GM18520 (cell line): ENCODE measurements at regions not wholly inside any gene's neighbourhood (a gene's known extent, or its start where the extent isn't known, plus 50 kb on each side); places are given as distances from the start of the nearest gene placed in this dataset.
"Not testable (repeated sequence)": the region's sequence is repeated elsewhere in the genome, so short reads cannot be mapped to it uniquely, and the experiment has no call there.

Experiments used
- ATAC-seq: cut with Tn5 transposase; IDR thresholded peaks from one replicate; pipeline ENCODE4 v1.9.1; 2021; ENCODE audit not compliant: unreplicated experiment

DNA sequence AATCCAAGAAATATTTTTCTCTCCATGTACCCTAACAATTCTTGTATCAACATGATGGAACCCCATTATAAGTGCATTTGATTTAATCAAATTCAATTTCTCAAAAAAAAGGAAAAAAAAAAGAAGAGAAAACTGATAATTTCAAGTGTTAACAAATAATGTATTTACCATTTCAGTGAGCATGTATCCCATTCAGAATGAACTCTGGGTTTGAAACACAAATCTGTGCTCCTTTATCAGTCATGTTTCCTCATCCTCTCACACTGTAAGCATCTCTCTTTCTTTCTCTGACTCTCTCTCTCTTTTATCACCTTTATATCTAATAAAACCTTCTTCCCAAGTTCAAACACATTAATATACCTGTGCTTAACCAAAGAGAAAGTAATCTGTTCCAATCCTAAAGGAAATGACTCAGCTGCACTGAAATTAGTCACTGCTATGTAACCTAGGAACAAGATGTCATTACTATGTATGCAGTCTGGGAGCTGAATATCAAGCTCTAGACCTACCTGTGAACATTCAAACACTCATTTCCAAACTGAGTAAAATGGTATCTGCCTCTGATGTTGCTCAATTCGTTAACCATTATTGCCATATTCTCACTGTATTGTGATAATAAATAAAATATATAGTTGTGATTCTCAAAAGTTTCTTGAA, 135.0 kb upstream of the LRIG3 start:
- ATAC-seq = peak; percentile 66

DNA sequence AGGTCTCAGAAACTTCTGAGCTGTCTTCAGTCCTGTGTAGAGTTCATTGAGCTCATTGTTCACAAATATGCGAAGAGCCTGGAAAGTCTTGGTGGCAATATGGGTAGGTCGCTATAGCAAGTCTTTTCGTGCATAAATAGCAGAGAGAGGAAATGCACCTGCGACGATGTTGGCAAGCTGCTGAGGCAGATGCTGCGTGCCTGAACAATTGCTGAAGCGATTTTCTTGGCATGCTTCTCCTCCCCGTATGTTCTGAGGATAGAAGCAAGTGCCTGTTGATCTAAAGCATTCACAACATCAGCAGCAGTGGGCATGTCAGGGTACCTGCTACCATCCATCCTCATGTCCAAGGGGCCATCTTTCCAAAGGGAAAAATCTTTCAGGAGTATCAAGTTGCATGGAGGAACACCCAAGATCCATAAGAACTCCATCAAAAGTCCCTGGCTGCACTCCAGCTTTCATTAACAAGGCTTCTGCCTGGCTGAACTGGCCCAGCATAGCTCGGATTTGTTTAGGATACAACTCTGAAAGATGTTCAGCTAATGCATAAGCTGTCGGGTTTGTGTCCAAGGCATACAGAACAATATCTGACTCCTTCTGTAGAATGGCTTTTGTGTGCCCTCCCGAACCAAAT, 133.1 kb upstream of the LRIG3 start:
- ATAC-seq = not testable (repeated sequence)

DNA sequence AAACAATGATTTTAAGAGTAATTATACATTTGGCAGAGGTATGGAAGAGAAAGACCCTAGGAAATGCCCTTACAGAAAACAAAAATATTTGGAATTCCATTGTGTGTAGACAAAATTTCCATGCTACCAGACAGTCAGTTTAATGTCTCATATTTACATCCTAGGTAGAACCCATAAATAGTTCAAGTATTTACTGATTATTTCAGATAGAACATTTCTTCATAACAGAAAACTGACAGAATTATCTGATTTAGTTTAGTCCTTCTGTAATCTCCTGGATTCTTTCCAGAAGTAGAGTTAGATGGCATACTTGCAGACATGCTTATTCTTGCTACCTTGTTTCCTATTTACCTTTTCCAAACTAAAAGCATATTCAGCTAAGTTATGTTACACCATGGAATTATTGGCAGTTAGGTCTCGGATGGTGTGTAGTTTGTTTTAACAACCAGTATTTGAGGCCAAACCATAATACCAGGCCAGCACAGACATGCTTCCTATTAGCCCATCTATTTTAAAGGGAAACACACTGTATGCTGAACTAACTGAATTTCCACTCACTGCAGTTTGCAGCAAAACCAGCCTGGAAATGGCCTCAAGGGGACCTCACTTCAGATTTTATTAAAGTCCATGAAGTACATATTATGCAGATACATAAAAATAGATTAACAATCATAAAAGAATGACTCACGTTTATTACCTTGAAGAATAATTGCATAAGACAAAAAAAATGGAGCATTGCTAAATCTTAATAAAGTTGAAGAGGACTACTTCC, 126.6 kb upstream of the LRIG3 start:
- no peak for ATAC-seq

DNA sequence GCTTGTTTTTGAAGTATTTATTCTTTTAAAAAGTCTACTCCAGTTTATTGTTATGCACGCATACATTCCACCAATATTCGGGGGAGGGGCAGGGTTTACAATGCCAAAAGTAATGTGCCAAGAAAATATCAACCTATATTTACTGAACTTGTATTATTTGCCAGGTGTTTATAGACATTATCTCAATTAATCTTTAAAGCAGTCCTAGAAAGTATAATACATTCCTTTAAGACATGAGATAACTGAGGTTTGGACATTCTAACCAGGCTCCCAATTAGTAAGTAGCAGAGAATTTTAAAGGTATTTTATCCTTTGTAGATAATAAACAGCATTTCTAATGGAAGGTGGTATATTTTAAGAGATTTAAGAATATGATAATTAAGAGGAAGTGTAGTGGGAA, 124.5 kb upstream of the LRIG3 start:
- no peak for ATAC-seq

DNA sequence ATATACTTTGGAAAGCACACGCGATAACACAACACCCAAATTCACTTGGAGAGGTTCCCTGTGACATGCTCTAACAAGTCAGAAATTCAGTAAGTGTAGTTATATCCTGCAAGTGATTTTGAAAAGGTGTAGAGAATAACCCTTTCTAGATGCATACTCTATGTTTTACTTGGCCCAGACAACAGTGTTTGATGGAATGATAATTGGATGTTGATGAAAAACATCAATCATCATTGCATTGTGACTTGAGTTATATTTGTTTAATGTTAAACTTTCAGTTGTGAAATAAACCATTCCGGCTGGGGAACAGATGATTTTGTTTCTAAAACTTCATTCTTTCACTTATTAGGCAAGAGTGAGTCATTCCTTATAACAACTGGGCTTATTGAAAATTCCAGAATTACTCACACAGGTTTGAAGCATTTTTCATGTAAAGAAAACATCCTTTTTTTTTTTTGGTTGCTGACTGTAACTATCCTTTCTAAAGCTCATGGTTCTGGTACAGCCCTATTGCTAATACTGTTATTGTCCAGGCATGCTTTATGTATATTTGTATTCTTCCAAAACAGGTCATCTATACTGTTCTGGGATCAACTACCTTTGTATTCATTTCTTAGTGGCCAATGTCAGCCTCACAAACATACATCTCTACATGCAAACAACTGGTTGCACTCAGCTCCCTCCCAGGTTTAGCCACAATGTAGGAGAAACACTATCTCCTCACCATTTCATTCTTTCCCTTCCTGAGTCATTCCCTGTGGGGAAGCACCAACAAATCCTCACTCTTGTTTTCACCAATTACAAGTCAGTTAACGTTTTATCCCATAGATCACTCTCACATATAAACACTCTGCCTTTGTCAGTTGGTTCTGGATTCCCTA, 121.2 kb upstream of the LRIG3 start:
- ATAC-seq = no peak

DNA sequence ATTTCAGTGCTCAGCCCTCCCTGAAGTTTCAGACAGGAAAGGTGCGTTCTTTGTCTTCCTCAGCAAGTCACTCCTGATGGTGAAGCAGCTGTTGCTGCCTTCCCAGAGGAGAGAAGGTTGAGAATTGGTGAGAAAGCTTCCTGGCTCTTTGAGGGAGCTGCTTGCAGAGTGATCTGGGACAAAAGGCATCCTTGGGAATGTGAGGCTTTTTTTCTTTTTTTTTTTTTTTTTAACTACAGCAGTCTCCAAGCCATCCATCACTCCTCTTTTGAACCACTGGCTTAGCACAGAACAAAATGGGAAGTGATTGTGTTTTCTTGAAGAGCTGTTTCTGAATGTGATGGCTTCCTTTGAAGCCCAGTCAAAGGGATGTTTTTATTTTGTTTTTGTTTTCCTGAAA, 120.4 kb upstream of the LRIG3 start:
- no peak for ATAC-seq

DNA sequence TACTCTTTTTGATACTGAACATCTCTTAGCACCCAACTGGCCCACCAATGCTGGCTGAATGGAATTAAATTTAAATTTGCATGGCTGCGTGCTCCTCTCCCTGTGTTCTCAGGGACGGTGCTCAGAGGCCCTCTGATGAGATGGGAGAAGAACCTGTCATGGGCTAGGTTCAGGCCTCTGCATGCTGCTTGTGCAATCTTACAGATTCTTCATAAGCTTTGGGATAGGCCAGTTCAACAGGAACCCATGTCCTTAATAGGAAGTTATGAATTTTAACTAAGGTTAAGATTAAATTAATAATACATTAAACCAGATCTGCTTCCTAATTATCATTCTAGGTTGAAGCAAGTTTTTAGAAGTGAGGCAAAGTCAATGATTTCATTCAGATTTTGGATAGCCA, 119.7 kb upstream of the LRIG3 start:
- no peak for ATAC-seq

DNA sequence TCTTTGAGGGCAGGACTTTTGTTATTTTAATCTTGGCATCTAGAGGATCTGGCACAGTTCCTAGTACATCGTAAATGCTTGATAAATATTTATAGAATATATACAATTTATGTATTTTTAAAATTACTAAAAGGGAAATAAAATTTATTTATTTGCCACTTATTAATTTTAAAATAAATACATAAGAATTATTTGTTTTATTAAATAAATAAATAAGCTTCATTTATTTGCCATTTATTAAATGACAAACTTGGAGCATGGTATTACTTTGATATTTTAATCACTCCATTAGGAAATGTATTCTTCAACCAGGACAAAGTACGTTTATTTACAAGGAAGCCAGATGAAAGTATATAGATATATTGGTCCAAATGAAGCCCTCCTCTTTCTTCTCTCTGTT, 118.7 kb upstream of the LRIG3 start:
- no peak for ATAC-seq

DNA sequence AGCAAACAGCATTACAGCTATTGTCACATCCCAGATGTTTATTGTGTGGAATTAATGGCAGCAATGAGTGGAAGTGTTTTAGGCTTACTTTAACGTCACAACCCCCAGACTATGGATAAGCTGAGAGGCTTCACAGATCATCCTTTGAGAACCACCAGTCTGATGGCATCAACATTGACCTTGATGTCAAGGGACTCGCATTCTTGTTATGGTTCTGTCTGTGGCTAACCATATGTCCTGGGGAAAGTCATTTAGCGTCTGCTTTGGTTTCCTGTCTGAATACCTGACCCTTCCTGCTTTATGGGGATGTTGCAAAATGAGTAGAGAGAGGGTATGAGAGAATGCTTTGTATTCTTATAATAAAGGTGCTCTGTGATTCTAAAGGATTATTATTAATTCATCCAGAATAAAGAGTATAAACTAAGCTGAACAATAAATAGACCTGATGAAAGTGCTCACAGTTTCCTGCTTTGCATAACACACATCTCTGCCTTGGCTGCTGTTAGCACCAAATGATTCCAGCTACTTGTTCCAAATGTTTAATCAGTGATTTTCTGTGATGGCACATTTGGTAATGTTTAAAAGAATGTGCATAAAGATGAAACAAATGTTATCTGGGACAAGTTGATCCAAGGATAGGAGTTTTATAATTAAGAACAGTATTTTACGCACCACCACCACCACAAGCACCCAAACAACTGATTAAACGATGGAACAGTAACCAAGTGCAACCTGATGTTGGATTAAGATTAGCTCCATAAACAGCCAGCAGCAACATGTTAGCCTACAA, 116.9 kb upstream of the LRIG3 start:
- ATAC-seq = no peak

DNA sequence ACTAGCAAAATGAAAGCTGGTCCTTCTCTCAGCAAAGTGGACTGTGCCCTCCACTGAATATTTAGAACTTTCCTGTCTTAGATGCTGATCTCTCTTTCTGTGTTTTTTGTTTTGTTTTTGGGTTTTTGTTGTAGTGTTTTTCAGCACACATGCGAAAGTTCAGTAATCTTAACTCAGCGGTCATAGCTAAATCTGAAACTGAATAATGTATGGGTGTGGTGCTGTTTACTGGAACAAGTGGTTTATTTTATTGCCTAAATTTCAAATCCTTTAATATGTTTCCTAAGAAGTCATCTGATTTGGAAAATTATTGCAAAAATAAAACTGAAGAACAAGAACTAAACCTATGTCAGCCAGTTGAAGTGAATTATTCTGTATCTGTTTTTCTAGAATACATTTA, 116.0 kb upstream of the LRIG3 start:
- no peak for ATAC-seq

DNA sequence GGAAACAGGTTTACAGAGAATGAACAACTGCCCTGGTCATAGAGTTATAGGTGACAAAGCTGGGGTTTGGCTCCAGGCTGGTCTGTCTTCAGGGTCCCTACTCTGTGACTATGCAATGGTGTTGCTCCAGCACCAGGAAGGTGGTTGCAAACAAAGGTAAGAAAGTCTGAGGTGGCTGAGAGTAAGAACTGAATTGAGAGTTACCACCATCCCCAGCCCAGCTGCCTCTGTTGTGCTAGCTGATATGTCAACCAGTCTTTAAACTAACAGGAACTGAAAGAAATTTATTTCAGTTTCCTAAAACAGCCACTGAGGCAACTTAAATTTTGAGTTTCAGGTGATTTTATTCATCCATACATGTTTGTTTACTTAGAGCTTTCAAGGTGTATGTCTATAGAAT, 111.0 kb upstream of the LRIG3 start:
- ATAC-seq = no peak

DNA sequence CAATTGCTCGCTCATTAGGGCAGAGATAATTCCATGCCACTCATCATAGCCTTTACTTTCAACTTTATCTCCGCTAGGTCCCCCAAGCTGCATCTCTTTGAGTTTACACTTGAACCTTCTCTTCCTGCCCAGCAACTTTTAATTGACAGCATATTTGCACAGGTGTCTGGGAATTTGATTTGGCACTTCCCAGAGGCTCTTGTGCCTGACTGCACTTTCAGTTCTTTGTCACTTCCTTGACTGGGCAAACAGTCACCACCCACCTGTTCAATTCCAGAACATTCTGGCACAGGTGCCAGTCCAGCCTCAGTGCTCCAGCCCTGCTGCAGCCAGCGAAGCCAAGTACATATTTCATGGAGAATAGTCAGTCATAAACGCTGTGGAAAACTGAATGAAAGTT, 110.1 kb upstream of the LRIG3 start:
- ATAC-seq = no peak

DNA sequence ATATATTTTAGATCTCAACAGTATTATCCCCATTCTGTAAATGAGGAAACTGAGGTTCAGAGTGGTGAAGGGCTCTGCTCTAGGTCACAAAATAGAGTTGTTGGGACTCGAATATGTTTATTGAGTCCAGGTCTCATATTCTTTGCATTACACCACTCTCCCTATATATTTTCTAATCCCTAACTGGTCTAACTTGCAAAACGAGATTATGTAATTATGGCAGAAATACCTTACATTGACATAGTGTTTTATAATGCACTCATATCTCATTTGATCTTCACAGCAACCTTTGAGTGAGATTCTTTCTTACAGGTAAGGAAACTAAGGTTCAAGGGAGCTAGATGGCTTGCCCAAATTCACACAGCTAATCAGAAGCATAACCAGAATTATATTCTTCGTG, 106.9 kb upstream of the LRIG3 start:
- ATAC-seq = no peak

DNA sequence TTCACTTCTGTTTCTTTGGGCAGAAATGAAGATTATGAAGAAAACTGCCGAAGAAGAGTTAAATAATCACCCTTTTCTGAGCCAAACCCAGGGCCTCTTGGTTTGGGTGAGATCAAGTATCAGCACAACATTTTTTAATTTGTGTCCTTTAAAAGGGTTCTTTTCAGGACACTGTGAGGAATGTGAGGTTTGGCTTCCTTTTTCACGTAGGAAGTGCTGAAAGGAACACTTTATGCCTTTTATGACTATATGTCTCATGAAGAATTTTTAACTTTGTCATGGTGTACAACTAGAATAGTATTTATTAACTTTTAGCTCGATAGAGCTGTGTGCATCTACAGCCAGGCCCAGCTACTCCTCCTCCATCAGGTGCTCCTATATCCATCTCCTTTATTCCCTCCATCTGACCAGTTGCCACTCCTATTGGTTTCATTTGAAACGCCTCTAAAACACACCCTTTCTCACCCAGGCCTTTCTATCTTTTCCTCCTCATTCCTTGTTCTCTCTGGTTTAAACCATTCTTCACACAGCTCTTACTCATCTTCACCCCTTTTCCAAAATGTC, 103.6 kb upstream of the LRIG3 start:
- ATAC-seq = no peak

DNA sequence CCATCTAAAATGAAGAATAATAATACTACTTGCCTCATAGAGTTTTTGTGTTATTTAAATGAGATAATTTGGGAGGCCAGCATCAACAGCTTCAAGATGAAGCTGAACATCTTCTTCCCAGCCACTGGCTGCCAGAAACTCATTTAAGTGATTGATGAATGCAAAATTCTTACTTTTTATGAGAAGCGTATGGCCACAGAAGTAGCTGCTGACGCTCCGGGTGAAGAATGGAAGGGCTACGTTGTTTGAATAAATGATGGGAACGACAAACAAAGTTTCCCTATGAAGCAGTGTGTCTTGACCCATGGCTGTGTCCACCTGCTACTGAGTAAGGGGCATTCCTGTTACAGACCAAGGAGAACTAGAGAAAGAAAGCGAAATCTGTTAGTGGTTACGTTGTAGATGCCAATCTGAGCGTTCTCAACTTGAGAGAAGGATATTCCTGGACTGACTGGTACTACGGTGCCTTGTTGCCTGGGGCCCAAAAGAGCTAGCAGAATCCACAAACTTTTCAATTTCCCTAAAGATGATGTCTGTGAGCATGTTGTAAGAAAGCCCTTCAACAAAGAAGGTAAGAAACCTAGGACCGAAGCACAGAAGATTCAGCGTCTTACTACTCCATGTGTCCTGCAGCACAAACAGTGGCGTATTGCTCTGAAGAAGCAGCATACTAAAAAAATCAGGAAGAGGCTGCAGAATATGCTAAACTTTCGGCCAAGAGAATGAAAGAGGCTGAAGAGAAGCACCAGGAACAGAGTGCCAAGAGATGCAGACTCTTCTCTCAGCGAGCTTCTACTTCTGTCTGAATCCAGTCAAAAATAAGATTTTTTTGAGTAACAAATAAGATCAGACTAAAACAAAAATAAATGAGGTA, 100.0 kb upstream of the LRIG3 start:
- ATAC-seq = no peak

DNA sequence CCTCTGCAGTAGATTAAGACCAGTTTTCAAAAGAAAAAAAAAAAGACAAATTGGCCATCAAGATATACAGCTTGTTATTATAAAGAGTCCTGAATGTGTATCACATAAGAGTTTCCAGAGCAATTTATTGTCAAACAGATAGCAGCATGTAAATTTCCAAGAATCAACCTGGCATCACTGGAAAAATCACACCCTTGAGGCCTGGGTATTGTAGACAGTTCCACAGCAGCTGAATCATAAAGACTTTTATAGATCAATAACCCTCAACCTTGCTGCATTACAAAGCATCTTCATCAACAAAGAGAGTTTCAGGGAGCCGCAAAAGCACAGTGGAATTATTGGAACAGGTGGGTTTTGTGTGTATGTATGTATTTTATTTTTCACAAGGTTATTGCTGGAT, 94.6 kb upstream of the LRIG3 start:
- no peak for ATAC-seq

DNA sequence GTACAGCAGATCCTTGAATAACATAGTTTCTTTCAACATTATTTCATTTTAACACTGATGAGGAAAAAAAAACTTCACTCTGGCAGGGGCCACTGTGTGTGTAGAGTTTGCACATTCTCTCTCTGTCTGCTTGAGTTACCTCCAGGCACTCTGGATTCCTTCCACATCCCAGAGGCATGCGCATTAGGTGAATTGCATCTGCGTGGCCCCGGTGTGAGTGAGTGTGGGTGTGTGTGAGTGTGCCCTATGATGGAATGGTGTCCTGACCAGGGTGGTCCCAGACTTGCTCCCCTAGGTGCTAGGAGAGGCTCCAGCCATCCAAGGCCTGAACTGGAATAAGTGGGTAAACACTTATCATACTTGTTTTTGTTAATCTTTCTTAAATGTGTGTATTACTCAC, 90.6 kb upstream of the LRIG3 start:
- no peak for ATAC-seq

DNA sequence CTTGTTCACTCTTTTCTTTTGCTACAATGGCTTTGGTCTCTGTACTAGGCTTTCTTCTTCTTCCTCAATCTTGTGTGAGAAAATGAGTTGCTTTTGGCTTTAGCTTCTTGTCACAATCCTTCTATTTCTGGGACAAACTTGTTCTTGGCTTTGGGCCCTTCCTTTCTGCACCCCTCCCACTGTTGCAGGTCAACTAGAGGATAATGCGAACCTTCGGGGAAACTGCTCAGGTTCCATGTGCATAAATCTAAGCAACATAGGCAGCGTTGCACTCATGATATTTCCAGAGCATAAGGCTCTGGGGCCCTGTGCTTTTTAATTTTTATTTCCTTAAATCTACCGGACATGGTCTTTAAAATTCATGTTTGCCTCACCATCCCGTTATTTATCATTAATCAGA, 89.8 kb upstream of the LRIG3 start:
- no peak for ATAC-seq

DNA sequence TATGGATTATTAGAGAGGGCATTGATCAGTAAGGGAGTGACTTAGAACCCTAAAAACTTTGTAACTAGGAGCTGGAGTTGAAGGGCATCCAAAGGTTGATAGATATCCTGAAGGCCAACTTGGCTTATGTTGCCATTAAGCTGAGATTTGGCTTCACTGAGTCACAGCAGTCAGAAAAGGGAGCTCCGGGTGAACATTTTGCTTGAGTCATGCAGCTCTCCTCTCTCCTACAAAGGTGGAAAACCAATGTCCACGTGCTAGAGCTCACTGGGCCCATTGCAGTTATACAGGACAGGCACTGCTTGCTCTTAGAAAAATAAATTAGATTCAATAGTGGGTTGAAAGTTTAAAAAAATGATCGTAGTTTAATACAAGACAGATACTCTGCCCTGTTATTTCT, 87.3 kb upstream of the LRIG3 start:
- no peak for ATAC-seq
